HG02885 (cell line): ENCODE measurements at regions not wholly inside any gene's neighbourhood (a gene's known extent, or its start where the extent isn't known, plus 50 kb on each side); places are given as distances from the start of the nearest gene placed in this dataset.

Experiments
- ATAC-seq: cut with Tn5 transposase; IDR thresholded peaks from one replicate; pipeline ENCODE4 v1.9.1; 2021; ENCODE audit warnings: mild to moderate bottlenecking; ENCODE audit not compliant: unreplicated experiment, poor library complexity

DNA sequence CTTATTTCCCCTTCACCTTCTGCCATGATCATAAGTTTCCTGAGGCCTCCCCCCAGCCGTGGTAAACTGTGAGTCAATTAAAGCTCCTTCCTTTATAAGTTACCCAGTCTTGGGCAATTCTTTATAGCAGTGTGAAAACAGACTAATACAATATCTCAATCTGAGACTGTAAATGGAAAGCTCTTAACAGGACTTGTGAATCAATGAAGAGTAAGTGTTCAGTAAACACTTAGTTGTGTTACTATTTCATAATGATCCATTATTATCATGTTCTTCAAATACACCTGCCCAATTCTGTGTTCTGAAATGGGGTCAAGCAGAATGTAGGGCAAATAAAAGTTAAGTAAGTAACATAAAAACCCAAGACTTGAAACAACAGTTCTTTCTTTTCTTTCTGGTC, 266.2 kb downstream of the TENT5A start:
- no peak for ATAC-seq

GRCh38 chr6:81485395-81485794, 267.1 kb downstream of the TENT5A start:
- ATAC-seq, result no peak

- no peak for ATAC-seq
These were observed 268.2 kb downstream of the TENT5A start for GRCh38 chr6:81484251-81484650.

DNA sequence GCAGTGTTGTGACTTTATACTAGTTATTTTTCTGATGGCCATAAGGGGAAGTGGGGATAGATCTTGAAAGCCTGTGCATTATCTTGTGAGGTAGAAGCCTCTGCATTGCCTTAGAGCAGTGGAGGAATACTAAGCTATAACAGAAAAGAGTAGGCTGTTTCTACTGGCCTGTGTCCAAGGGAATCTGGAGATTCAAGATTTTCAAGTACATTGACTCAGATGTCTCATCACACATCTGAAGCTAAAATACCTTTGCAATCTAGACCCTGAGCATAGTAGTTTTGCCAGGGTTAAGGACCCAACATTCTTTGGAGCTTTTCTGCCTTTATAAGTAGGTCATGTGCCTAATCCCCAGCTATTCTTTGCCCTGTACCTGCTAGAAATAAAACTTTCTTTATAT, 272.3 kb downstream of the TENT5A start:
- no peak for ATAC-seq

DNA sequence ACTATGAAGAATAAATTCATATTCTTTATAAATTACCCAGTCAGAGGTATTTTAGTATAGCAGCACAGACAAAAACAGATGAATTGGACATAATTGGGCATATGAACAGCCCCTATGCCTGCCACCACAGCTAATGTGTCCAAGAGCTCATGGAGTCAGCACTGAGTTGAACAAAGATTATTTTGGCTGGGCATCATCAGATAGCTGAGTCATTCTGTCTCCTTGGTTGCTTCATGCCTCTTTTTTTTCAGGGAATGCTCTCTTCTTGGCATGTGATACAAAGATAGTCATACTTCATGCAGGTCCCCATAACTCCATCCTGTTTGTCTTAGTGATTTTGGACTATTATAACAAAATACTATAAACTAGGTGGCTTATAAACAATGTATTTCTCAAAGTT, 275.6 kb downstream of the TENT5A start:
- ATAC-seq, result no peak

GRCh38 chr6:81475646-81476045, 276.8 kb downstream of the TENT5A start:
- ATAC-seq, result no peak

- ATAC-seq, result no peak
These were observed 286.6 kb downstream of the TENT5A start for GRCh38 chr6:81465859-81466258.

DNA sequence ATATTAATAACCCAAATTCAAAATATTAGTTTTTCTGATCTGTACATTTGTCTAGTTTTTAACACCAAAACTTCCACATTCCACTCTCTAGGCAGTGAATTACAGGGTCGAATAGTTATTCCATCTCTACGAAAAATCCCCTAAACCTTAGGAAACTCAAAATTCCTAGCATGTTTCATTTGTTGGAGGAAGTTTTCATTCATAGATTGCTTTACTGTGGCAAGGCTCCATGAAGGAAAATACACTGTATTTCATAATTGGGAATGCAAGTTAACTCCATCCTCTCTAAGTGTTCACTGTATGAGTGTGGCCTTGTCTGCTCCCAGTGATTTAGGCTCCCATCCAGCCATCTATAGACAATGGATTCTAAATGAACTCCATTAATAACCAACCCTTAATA, 296.1 kb downstream of the TENT5A start:
- no peak for ATAC-seq

GRCh38 chr6:81455641-81456040, 296.8 kb downstream of the TENT5A start:
- no peak for ATAC-seq

- ATAC-seq, result peak; percentile 95
These were observed 300.7 kb downstream of the TENT5A start for GRCh38 chr6:81451787-81452186.

GRCh38 chr6:81450180-81450579, 302.3 kb downstream of the TENT5A start:
- no peak for ATAC-seq

GRCh38 chr6:81446509-81446908, 306.0 kb downstream of the TENT5A start:
- no peak for ATAC-seq

GRCh38 chr6:81439417-81439816, 313.1 kb downstream of the TENT5A start:
- no peak for ATAC-seq

DNA sequence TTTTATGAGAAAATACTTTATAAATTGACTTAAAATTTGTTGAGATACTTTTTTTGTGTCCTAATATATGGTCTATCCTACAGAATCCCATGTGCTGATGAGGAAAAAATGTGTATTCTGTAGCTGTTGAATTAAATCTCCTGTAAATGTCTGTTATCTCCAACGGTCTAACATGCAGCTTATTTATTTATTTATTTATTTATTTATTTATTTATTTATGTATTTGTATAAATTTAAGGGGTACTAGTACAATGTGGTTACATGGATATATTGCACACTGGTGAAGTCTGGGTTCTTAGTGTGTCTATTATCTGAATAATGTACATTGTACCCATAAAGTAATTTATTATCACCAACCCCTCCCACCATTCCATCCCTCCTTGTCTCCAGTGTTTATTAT, 315.5 kb downstream of the TENT5A start:
- ATAC-seq, result no peak

DNA sequence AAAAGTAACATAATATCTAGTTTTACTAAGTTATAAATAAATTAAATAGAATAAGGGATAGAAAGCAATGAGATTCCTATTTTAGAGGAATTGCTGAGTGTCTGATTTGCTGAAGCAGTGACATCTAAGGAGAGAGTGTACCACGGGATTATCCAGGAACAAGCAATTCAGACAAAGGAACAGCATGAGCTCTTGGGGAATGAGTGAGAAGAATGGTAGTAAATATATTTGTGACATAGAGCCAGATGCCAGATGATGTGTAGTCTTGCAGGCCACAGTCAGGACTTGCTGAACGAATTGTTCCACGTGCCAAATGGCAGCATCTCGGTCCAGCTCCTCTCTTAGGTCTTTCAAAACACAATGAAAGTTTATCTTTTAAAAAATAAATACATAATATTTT, 339.2 kb downstream of the TENT5A start:
- no peak for ATAC-seq

GRCh38 chr6:81401970-81402690, 350.4 kb downstream of the TENT5A start:
- no peak for ATAC-seq

- ATAC-seq, result no peak
These were observed 355.6 kb downstream of the TENT5A start for GRCh38 chr6:81396916-81397315.

GRCh38 chr6:81387163-81387562, 365.3 kb downstream of the TENT5A start:
- no peak for ATAC-seq

- ATAC-seq, result no peak
These were observed 367.6 kb downstream of the TENT5A start for GRCh38 chr6:81384921-81385320.

DNA sequence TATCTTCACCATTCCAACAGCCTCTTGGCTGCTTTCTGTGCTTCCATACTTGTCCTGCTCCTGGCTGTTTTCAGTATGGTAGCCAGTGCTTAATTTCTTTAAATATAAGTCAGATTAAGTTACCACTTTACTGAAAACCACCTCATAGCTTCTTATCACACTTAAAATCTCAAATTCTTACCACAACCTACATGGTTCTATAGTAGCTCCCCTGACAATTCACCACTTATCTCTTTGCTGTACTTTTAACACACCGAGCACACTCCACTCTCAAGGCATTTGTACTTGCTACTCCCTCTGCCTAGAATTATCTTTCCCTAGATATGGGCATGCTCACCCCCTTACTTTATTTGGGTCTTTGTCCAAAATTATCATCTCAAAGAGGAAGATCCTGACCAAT, 369.0 kb downstream of the TENT5A start:
- ATAC-seq, result no peak

- no peak for ATAC-seq
These were observed 369.6 kb downstream of the TENT5A start for GRCh38 chr6:81382852-81383251.

DNA sequence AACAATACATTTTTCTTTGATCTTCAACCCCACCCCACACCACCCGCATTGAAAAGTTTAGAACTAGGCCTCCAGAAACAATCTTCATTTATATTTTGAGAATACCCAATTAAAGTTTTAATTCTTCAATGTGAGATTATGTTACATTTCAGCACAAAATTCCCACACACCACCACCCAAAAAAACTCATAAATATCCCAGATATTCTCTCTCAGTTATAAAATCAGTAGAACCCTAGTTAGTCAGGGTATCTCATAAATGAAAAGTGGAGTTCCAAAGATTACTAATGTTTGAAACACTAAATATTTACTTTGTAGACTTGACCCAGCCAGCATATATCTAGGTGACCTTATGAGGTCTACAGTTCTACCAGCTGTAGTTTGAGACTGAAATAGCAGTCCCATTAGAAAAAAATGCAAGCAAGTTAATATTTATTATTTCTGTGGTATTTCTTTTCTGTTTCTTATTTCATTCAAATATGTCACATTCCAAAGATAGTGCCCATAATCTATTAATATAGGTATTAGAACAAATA, 371.0 kb downstream of the TENT5A start:
- ATAC-seq, result no peak
